ENCODE measurements at regions not wholly inside any gene's neighbourhood (a gene's known extent, or its start where the extent isn't known, plus 50 kb on each side); places are given as distances from the start of the nearest gene placed in this dataset.

- TF ChIP-seq CTCF (IDR thresholded peaks at IDR 0.05), result no peak
- no peak for TF ChIP-seq POLR2A (IDR thresholded peaks at IDR 0.05)
- TF ChIP-seq POLR2AphosphoS5 (IDR thresholded peaks at IDR 0.05), result no peak
Measured at GRCh38 chr6:149190224-149190831, 127.2 kb upstream of the TAB2 start.

All from breast epithelium (tissue), 3 donors.